HEK293 (cell line): ENCODE measurements at regions not wholly inside any gene's neighbourhood (a gene's known extent, or its start where the extent isn't known, plus 50 kb on each side); places are given as distances from the start of the nearest gene placed in this dataset.

Experiments
- TF ChIP-seq, protein P1 (sequence below): fragments of 450-650 bp; formaldehyde crosslinking; IDR thresholded peaks from 2 replicates; pipeline ENCODE4 v1.5.1; 2016; ENCODE audit warnings: missing biosample characterization, missing genetic modification characterization
- TF ChIP-seq, protein P2 (sequence below): IDR thresholded peaks from 2 replicates; pipeline ENCODE4 v1.6.1; 2011; ENCODE audit warnings: mild to moderate bottlenecking, low read depth, low read length, borderline replicate concordance
- TF ChIP-seq, protein P3 (sequence below): fragments of 450-650 bp; formaldehyde crosslinking; optimal IDR thresholded peaks from 2 replicates; pipeline ENCODE3; 2016; ENCODE audit warnings: missing biosample characterization, mild to moderate bottlenecking, missing genetic modification characterization

GRCh38 chr2:236638707-236639106 lies 69.1 kb downstream of the ACKR3 start:
- TF ChIP-seq, protein P1, sequence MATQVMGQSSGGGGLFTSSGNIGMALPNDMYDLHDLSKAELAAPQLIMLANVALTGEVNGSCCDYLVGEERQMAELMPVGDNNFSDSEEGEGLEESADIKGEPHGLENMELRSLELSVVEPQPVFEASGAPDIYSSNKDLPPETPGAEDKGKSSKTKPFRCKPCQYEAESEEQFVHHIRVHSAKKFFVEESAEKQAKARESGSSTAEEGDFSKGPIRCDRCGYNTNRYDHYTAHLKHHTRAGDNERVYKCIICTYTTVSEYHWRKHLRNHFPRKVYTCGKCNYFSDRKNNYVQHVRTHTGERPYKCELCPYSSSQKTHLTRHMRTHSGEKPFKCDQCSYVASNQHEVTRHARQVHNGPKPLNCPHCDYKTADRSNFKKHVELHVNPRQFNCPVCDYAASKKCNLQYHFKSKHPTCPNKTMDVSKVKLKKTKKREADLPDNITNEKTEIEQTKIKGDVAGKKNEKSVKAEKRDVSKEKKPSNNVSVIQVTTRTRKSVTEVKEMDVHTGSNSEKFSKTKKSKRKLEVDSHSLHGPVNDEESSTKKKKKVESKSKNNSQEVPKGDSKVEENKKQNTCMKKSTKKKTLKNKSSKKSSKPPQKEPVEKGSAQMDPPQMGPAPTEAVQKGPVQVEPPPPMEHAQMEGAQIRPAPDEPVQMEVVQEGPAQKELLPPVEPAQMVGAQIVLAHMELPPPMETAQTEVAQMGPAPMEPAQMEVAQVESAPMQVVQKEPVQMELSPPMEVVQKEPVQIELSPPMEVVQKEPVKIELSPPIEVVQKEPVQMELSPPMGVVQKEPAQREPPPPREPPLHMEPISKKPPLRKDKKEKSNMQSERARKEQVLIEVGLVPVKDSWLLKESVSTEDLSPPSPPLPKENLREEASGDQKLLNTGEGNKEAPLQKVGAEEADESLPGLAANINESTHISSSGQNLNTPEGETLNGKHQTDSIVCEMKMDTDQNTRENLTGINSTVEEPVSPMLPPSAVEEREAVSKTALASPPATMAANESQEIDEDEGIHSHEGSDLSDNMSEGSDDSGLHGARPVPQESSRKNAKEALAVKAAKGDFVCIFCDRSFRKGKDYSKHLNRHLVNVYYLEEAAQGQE: no peak
- TF ChIP-seq, protein P2, sequence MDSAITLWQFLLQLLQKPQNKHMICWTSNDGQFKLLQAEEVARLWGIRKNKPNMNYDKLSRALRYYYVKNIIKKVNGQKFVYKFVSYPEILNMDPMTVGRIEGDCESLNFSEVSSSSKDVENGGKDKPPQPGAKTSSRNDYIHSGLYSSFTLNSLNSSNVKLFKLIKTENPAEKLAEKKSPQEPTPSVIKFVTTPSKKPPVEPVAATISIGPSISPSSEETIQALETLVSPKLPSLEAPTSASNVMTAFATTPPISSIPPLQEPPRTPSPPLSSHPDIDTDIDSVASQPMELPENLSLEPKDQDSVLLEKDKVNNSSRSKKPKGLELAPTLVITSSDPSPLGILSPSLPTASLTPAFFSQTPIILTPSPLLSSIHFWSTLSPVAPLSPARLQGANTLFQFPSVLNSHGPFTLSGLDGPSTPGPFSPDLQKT: no peak
- TF ChIP-seq, protein P3, sequence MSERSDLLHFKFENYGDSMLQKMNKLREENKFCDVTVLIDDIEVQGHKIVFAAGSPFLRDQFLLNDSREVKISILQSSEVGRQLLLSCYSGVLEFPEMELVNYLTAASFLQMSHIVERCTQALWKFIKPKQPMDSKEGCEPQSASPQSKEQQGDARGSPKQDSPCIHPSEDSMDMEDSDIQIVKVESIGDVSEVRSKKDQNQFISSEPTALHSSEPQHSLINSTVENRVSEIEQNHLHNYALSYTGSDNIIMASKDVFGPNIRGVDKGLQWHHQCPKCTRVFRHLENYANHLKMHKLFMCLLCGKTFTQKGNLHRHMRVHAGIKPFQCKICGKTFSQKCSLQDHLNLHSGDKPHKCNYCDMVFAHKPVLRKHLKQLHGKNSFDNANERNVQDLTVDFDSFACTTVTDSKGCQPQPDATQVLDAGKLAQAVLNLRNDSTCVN (tag by site-specific recombination): no peak
